HG03097 (cell line): ENCODE measurements at regions not wholly inside any gene's neighbourhood (a gene's known extent, or its start where the extent isn't known, plus 50 kb on each side); places are given as distances from the start of the nearest gene placed in this dataset.
"Not testable (repeated sequence)": the region's sequence is repeated elsewhere in the genome, so short reads cannot be mapped to it uniquely, and the experiment has no call there.

Experiments
- ATAC-seq: cut with Tn5 transposase; IDR thresholded peaks from one replicate; pipeline ENCODE4 v1.9.1; 2021; ENCODE audit not compliant: unreplicated experiment, low FRiP score

GRCh38 chr9:34797367-34797766, 87.4 kb upstream of the CCL21 start:
- ATAC-seq: no peak

GRCh38 chr9:34796924-34797323, 87.0 kb upstream of the CCL21 start:
- no peak for ATAC-seq

- ATAC-seq: no peak
Measured at GRCh38 chr9:34793428-34793827, 83.5 kb upstream of the CCL21 start.

GRCh38 chr9:34783951-34784487, 74.1 kb upstream of the CCL21 start:
- ATAC-seq: no peak

- no peak for ATAC-seq
Measured at GRCh38 chr9:34782372-34782771, 72.4 kb upstream of the CCL21 start.

- ATAC-seq: no peak
Measured at GRCh38 chr9:34777666-34778065, 67.7 kb upstream of the CCL21 start.

- ATAC-seq: no peak
Measured at GRCh38 chr9:34773955-34774354, 64.0 kb upstream of the CCL21 start.

- ATAC-seq: no peak
Measured at GRCh38 chr9:34773306-34773910, 63.5 kb upstream of the CCL21 start.

- no peak for ATAC-seq
Measured at GRCh38 chr9:34771007-34771406, 61.1 kb upstream of the CCL21 start.

- ATAC-seq: not testable (repeated sequence)
Measured at GRCh38 chr9:34767087-34767486, 57.2 kb upstream of the CCL21 start.

- not testable (repeated sequence) for ATAC-seq
Measured at GRCh38 chr9:34760196-34761040, 50.5 kb upstream of the CCL21 start.
